HG03139 (cell line): ENCODE measurements at regions not wholly inside any gene's neighbourhood (a gene's known extent, or its start where the extent isn't known, plus 50 kb on each side); places are given as distances from the start of the nearest gene placed in this dataset.

Experiments
- ATAC-seq: cut with Tn5 transposase; IDR thresholded peaks from one replicate; pipeline ENCODE4 v1.9.1; 2021; ENCODE audit not compliant: unreplicated experiment

DNA sequence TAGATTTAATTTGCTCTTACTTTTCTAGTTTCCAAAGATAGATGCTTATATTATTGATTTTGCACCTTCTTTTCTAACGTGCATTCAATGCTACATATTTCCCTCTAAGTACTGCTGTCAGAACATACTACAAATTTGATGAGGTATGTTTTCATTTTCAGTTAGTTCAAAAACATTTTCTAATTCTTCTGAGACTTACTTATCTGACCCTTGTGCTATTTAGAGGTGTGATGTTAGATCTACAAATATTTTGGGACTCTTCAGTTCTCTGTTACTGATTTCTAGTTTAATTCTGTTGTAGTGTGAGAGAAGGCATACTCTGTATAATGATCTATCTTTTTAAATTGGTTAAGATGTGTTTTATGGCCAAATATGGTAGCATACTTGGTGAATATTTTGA, 97.8 kb upstream of the TMEM168 start:
- no peak for ATAC-seq

DNA sequence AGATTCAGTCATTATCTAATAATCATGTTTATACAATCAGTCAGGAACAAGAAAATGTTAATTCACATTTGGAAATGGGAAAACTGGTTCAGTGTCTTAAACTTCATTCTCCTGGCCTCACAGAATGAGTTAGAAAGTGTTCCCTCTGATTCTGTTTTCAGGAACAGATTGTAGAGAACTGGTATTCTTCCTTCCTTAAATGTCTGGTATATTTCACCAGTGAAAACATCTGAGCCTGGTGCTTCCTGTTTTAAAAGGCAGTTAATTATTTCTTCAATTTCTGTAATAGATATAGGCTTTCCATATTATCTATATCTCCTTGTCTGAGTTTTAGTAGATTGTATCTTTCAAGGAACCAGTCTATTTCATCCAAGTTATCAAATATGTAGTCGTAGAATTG, 97.1 kb upstream of the TMEM168 start:
- ATAC-seq = no peak

DNA sequence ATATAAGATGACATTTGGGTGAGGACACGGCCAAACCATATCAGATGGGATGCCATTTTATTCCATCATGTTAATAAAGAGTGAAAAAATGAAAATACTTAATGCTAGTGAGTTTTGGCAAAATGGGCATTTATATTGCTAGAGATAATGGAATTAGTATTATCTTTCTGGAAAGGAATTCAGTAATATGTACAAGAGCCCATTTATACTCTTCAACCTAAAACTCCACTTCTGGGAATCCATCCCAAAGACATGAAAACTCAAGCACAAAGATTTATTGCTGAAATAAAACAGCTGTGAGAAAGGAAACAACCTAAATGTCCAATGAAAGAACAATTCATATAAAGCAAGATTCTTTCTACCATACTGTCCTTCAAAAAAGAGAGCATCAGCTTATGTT, 96.0 kb upstream of the TMEM168 start:
- no peak for ATAC-seq

DNA sequence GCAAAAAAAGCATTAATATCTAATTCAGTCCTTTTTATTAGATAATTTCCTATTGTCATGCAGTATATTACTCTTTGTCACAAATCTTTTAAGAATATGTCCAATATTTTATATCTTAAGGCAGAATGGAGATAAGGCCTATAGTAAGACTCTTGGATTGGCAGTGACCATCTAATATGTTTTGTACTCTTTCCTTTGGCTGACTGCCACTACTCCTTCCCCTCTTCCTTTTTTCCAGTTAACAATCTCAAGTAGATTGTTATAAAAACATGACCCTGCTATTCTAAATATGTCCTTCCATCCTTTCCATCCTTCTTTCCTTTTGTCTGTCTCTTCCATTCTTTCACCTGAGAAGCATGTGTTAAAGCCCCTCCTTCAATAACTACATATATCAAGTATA, 92.8 kb upstream of the TMEM168 start:
- ATAC-seq = no peak

DNA sequence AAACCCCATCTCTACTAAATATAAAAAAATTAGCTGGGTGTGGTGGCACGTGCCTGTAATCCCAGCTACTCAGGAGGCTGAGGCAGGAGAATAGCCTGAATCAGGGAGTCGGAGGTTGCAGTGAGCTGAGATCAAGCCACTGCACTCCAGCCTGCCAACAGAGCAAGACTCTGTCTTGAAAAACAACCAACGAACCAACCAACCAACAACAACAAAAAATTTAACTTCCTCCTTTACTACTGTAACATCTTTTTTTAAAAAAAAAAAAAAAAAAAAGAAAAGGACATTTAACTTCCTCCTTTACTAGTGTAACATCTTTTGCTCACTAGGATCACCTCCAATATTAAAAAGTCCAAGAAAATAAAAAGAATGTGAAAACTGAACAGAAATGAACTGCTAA, 92.3 kb upstream of the TMEM168 start:
- ATAC-seq = no peak

DNA sequence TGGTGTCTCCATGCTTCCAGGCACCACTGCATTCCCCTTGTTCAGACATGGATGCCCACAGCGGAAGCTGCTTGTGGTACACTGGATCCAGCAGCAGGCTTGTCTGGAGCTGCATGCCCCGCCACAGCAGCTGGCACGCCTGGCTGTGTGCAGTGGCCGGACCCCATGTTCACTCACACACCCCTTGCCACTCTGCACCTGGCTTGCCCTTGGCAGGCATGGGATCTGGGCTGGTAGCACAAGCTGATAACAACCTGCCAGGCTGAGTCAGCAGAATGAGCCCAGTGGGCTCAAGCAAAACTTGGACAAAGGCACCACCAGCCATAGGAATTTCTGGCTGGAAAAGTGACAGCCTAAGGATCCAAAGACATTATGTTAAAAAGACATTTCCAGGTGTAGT, 91.8 kb upstream of the TMEM168 start:
- ATAC-seq = no peak

DNA sequence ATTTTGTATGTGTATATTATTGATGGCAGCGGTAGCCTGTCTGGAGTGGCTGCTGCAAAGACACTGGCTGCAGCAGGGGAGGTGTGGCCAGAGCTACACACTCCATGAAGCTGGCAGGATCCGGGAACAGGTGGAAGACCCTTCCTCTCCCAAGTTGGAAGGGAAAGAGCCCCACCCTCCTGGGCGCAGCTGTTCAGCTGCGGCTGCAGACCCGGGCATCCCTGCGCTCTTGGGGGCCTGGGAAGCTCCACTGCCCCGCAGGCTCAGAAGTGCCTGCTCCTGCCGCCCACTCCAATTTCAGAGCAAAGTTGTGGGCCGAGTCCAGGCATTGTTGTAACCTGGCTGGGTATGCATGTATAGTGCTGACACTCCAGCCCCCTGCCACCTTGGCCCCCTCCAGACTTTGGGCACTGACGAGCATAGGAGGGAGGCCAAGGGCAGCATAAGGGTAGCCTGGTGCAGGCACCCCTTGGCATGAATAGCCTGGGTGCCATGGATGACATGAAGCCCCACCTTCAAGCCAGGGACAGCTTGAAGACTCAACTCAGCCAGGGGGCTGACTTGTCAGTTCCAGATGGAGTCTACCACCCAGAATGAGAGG, 90.7 kb upstream of the TMEM168 start:
- ATAC-seq = no peak

DNA sequence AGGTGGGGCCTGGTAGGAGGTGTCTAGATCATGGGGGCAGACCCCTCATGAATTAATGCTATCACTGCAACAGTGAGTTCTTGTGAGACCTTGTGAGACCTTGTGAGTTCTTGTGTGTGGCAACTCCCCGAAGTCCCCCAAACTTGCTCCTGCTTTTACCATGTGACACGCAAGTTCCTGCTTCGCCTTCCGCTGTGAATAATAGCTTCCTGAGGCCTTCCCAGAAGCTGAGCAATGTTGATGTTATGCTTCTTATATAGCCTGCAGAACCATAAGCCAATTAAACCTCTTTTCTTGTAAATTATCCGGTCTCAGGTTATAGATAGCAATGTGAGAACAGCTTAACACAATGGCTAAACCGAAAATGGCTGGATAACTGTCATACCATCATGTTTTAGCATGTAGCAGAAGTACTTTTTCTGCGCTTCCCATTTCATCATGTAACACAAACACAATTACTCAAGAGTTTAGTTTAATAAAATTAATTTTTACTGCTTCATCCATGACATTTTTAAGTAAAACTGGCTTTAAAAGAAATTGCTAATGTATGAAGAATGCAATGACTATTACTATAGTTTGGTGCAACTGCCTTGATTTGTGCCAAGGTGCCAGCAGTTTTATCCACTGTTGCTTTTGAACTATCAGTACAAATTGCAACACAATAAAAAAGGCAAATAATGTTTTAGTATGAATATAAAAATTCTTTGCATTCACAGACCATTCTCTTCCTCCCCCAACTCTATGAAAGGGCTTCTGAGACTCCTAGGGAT, 87.7 kb upstream of the TMEM168 start:
- ATAC-seq = no peak

DNA sequence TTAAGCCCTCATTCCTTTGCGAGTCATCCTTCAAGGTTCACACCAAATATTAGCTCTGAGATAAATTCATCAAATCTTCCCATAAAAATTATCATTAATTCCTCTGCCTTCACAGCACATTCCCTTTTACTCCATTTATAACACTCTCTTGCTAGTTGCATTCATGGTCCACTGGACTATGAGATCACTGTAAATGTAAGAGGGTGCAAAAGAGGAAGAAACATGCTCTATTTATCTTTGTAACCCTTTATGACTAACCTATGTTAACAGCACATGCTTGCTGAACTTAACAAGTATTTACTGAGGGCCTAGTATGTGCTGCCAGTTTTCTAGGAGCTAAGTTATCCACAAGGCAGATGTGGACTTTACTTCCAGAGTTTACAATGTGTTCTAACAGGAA, 86.7 kb upstream of the TMEM168 start:
- ATAC-seq = no peak

DNA sequence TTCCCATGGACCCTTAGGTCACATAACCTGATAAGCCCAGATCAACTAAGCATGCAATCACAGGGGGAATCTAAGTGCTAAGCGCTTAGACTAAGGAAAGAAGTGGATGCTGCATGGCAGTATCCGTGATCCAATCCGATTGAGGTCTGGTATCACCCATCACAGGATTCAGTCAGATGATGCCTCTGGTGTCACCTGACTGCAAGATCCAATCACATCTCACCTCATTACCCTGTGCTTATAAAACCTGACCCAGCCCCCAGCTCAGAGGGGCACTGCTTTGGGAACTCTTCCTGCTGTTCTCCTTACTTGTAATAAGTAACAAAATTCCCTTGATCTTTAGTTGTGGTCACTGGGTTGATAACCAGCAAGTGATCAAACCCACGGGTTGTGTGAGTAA, 84.7 kb upstream of the TMEM168 start:
- ATAC-seq = no peak

DNA sequence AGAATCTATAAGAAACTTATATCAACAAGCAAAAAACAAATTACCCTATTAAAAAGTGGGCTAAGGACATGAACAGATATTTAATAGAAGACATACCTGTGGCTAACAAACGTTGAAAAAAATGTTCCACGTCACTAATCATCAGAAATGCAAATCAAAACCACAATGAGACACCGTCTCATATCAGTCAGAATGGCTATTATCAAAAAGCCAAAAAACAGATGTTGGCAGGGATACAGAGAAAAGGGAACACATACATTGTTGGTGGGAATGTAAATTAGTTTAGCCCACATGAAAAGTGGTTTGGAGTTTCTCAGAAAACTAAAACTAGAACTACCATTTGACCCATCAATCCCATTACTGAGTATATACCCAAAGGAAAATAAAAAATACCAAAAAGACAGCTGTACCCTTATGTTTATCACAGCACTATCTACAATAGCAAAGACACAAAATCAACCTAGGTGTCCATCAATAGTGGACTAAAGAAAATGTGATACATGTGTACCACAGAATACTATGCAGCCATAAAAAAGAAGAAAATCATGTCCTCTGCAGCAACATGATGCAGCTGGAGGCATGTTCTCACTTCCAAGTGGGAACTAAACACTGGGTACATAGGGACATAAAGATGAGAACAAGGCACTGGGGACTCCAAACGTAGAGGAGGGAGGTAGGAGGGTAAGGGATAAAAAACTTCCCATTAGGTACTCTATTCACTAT, 83.8 kb upstream of the TMEM168 start:
- peak; percentile 45 for ATAC-seq

DNA sequence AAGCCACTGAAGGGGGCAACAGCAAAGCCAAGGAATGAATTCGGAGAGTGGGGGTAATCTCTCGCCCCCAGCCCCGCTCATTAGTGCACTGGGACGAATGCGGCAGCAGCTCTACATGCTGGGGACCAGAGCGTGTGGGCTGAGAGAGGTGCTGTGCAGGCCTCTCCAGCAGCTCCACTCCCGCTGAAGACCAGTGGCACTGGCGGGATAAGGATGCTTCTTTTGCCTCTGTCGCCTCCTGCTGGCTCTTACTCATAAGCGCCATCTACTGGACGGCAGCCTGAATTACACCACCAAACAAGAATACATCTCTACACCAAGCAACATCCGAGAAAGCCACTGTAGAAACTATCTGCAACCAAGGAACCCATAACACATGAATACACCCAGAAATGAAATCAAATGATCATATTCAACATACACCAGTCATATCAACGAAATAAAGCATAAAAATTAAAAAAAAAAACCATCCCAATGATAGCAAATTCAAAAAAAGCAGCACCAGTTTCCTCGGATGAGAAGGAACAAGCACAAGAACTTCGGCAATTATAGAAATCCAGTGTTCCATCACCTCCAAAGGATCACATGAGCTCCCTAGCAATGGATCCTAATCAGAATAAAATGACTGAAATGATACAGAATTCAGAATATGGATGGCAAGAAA, 79.0 kb upstream of the TMEM168 start:
- peak; percentile 45 for ATAC-seq

DNA sequence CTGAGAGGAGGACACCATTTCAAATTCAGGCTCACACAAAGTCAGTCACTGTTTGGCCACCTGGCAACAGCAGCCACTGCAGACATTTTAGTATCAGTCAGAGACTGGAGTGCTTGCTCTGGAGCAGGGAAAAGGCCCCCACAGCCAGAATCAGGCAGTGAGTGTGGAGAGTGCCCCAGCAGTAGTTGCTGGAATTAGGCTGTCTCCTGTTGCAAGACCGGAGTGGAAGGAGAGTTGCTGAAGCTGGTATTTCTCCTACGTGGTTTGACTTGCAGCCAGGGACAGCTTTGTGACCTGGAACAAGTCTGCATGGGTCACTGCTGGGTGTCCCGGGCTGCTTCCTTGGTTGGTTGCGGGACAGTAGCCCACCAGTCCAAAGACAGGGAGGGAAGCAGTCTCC, 78.4 kb upstream of the TMEM168 start:
- ATAC-seq = no peak

DNA sequence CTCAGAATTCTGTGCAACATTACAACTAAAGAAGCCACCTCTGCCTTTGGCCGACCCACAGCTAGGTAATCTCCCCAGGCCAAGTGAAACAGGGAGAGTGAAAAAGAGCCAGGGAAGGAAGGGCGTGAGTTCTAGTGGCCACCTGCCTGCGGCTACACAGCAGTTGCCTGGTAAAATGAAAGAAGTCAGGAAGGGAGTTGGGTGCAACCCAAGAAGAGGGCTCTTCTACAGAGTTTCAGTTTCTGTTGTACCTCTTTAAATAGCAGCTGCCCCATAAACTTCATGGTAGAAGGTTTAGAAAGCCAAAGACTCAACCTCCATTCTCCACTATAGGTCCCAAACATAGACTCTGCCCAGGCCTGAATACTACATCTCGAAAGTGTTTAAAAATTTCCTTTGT, 76.2 kb upstream of the TMEM168 start:
- ATAC-seq = peak; percentile 98

DNA sequence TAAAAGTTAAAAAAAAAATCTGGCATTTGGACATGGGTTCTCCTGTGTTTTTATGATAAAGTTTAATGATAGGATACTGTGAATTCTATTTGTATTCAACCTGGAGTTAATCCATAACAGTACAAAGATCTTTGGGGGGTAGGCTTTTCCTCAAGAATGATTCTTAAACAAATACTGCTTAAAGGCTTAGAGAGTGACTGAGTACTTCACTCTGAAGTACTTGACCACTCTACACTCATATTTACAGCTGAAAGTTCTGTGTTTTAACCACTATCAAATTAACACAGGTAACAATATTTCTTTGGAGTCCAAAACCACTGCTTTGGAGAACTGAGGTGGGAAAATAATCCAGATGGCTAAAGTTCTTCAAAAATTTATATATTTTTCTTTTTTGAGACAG, 74.2 kb upstream of the TMEM168 start:
- ATAC-seq = no peak

DNA sequence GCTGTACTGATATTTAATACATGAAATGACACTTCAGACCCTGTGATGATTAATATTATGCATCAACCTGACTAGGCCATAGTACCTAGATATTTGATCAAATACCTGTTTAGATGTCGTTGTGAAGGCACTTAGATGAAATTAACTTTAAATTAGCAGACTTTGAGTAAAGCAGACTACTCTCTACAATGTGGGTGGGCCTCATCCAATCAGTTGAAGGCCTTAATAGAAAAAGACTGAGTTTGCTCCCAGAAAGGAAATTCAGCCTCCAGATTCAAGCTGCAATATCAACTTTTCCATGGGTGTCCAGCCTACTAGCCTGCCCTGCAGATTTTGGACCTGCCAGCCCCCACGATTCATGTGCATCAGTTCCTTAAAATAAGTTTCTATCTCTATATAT, 68.6 kb upstream of the TMEM168 start:
- ATAC-seq = no peak

DNA sequence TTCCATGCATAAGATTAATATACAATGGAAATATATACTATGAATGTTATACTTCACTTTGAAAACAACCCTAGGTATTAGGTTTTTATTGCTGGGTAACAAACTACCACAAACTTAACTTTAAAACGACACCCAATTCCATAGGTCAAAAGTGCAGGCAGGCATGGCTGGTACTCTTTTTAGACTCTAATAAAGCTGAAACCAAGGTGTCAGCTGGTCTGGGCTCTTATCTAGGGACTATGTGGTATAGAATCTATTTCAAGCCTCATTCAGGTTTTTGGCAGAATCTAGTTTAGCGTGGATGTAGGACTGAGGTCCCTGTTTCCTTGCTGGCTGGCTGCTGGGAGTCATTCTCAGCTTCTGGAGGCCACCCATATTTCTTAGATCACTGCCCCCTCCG, 65.0 kb upstream of the TMEM168 start:
- ATAC-seq = no peak

DNA sequence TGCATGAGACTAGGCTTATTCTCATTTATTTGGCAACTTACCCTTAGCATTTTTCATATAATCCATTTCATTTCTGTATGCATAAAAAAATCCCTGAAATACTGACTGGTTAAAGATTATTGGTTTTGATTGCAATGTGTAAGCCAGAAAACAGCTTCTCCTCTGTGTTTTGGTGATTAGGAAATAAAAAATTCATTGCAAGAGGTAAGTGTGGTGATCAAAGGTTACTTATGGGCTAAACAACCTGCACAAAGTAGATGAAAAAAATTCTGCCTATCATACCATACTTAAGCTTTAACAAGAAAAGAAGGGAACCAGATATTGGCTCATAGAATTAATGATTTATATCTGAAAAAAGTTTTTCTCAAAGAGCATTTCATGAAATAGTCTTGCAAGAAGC, 64.0 kb upstream of the TMEM168 start:
- no peak for ATAC-seq

DNA sequence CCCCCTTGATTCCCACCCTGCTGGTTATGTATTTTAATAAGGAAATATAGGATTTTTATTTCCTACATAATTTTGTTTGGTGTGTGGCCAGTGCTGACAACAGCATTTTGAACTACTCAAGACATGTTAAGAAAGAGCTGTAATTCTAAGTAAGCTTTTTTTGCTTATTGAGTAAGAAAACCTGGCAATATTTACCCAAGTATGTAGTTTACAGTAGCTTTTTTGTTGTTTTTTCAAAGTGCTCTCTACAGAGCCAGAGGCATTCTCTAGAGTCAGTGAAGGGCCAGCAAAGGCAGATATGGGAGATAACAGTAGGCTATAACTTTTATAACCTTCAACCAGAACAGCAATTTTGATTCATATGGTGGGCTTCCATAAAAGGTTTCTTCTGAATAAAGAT, 63.2 kb upstream of the TMEM168 start:
- no peak for ATAC-seq

DNA sequence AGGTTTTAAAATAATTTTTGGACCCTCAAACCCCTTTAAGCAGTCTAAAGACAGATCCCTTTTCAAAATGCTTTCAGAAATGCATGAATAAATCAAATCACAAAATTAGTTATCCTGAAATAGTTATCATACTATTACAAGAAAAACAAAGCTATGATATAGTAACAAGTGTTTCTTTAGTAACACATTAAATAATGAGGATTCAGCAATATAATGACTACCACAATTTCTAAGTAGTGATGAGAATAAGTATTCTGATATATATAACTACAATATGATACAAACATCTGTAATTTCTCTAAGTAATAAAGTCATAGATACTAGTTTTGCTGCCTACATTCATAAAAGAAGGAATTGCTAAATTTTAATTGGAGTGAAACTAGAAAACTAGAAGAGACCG, 53.0 kb upstream of the TMEM168 start:
- ATAC-seq = no peak
